Stomach (tissue), 4 donors: ENCODE measurements at regions not wholly inside any gene's neighbourhood (a gene's known extent, or its start where the extent isn't known, plus 50 kb on each side); places are given as distances from the start of the nearest gene placed in this dataset.

ENCODE experiments used
- CTCF ChIP-seq, 7 experiments: fragments of 450-650 bp in 4 of 7; fragments of 200-600 bp in 3 of 7; sonication (generic) in 3 of 7; IDR thresholded peaks; one replicate each; pipeline ENCODE4 v1.5.1; 2016 to 2019; ENCODE audit warnings: antibody characterized with exemption in 7 of 7, control low read depth in 2 of 7, mild to moderate bottlenecking in 1 of 7
- EP300 ChIP-seq: sonication (generic); formaldehyde crosslinking; IDR thresholded peaks from one replicate; pipeline ENCODE4 v1.6.1; 2017; ENCODE audit warnings: antibody characterized with exemption
- POLR2A ChIP-seq, 4 donors: fragments of 450-650 bp; IDR thresholded peaks; one replicate each; pipeline ENCODE4 v1.6.1; 2016; ENCODE audit warnings: antibody characterized with exemption in 4 of 4, control low read depth in 2 of 4, mild to moderate bottlenecking in 1 of 4, moderate library complexity in 1 of 4
- POLR2AphosphoS5 ChIP-seq, 3 donors: sonication (generic); formaldehyde crosslinking; IDR thresholded peaks; one replicate each; pipeline ENCODE4 v1.6.1; 2016; ENCODE audit warnings: antibody characterized with exemption in 3 of 3

- TF ChIP-seq CTCF (IDR thresholded peaks at IDR 0.05) (no peak), EP300 (no peak), POLR2A (IDR thresholded peaks at IDR 0.05) (no peak), POLR2AphosphoS5 (IDR thresholded peaks at IDR 0.05) (peak in 2 of 3 donors; percentile 46 to 67)
Measured at GRCh38 chr4:99723612-99724011, 66.0 kb upstream of the C4orf54 start.
